Vagina (tissue), 2 donors: ENCODE measurements at regions not wholly inside any gene's neighbourhood (a gene's known extent, or its start where the extent isn't known, plus 50 kb on each side); places are given as distances from the start of the nearest gene placed in this dataset.

ENCODE experiments used
- DNase-seq, 2 donors: peaks; one replicate each; pipeline ENCODE4 v3.0.0-alpha.2; 2017; ENCODE audit errors: extremely low spot score in 2 of 2
- H3K27ac ChIP-seq: fragments of 200-600 bp; sonication (generic); one replicate; pipeline ENCODE4 v1.5.1; 2019
- H3K27me3 ChIP-seq: fragments of 200-600 bp; sonication (generic); one replicate; pipeline ENCODE4 v1.5.1; 2019
- H3K36me3 ChIP-seq, 2 donors: fragments of 200-600 bp; sonication (generic); one replicate each; pipeline ENCODE4 v1.5.1; 2017 to 2019
- H3K4me1 ChIP-seq: fragments of 200-600 bp; sonication (generic); one replicate; pipeline ENCODE4 v1.5.1; 2019
- H3K4me3 ChIP-seq, 2 donors: fragments of 200-600 bp; sonication (generic); 1 replicate in 1 of 2; 2 replicates in 1 of 2; pipeline ENCODE4 v1.5.1; 2016 to 2019
- H3K9me3 ChIP-seq: fragments of 200-600 bp; sonication (generic); one replicate; pipeline ENCODE4 v1.5.1; 2019
- CTCF ChIP-seq, 3 experiments: fragments of 450-650 bp in 2 of 3; fragments of 200-600 bp in 1 of 3; sonication (generic) in 1 of 3; IDR thresholded peaks; one replicate each; pipeline ENCODE4 v1.5.1; 2017 to 2019; ENCODE audit warnings: antibody characterized with exemption in 3 of 3, mild to moderate bottlenecking in 2 of 3, moderate library complexity in 2 of 3
- POLR2A ChIP-seq, 2 donors: fragments of 450-650 bp; IDR thresholded peaks; one replicate each; pipeline ENCODE4 v1.6.1; 2017; ENCODE audit warnings: antibody characterized with exemption in 2 of 2, mild to moderate bottlenecking in 2 of 2, moderate library complexity in 2 of 2
- POLR2AphosphoS5 ChIP-seq, 2 donors: sonication (generic); formaldehyde crosslinking; IDR thresholded peaks; one replicate each; pipeline ENCODE4 v1.9.0; 2017; ENCODE audit warnings: antibody characterized with exemption in 2 of 2, mild to moderate bottlenecking in 2 of 2, low read depth in 1 of 2; ENCODE audit not compliant: insufficient read depth in 1 of 2
- intact Hi-C: fragments of 100-400 bp; cut with DNase I; formaldehyde crosslinking; loops from one replicate; pipeline ENCODE4 v1.15.1; 2023

- H3K27me3 ChIP-seq: no peaks in the 10 kb centered on the region
- H3K27ac ChIP-seq: no peak overlapping the region
- H3K4me1 ChIP-seq: no peaks in the 10 kb centered on the region
- H3K4me3 ChIP-seq: no peak overlapping the region
- no peaks in the 10 kb centered on the region for H3K9me3 ChIP-seq
- TF ChIP-seq POLR2A (IDR thresholded peaks at IDR 0.05) (no peak), CTCF (IDR thresholded peaks at IDR 0.05) (no peak), POLR2AphosphoS5 (IDR thresholded peaks at IDR 0.05; ENCODE audit: insufficient read depth in 1 of 2, low read depth in 1 of 2) (no peak)
- DNase-seq: no peak
- H3K36me3 ChIP-seq: no peaks in the 10 kb centered on the region
- intact Hi-C loops: no loop called here
These were observed 724.3 kb upstream of the CXADR start for GRCh38 chr21:16788584-16788983.

GRCh38 chr21:16789636-16790035 is 723.2 kb upstream of the CXADR start:
- Histone ChIP-seq H3K27ac (no peak overlapping the region), H3K4me1 (no peaks in the 10 kb centered on the region), H3K4me3 (no peak overlapping the region), H3K9me3 (no peaks in the 10 kb centered on the region), H3K36me3 (no peaks in the 10 kb centered on the region), H3K27me3 (no peaks in the 10 kb centered on the region)
- no peak for DNase-seq
- TF ChIP-seq POLR2AphosphoS5 (IDR thresholded peaks at IDR 0.05; ENCODE audit: insufficient read depth in 1 of 2, low read depth in 1 of 2): no peak
- TF ChIP-seq CTCF (IDR thresholded peaks at IDR 0.05): no peak
- TF ChIP-seq POLR2A (IDR thresholded peaks at IDR 0.05): no peak
- intact Hi-C loops: no loop called here

- DNase-seq: no peak
- no peaks in the 10 kb centered on the region for H3K27me3 ChIP-seq
- H3K4me1 ChIP-seq: no peaks in the 10 kb centered on the region
- H3K36me3 ChIP-seq: no peaks in the 10 kb centered on the region
- no peak overlapping the region for H3K4me3 ChIP-seq
- no peak for TF ChIP-seq POLR2AphosphoS5 (IDR thresholded peaks at IDR 0.05; ENCODE audit: insufficient read depth in 1 of 2, low read depth in 1 of 2)
- TF ChIP-seq CTCF (IDR thresholded peaks at IDR 0.05): no peak
- no peak for TF ChIP-seq POLR2A (IDR thresholded peaks at IDR 0.05)
- intact Hi-C loops: no loop called here
- no peaks in the 10 kb centered on the region for H3K9me3 ChIP-seq
- no peak overlapping the region for H3K27ac ChIP-seq
These were observed 720.7 kb upstream of the CXADR start for GRCh38 chr21:16792101-16792500.

- DNase-seq: no peak
- intact Hi-C loops: no loop called here
- no peak for TF ChIP-seq POLR2AphosphoS5 (IDR thresholded peaks at IDR 0.05; ENCODE audit: insufficient read depth in 1 of 2, low read depth in 1 of 2)
- no peak for TF ChIP-seq CTCF (IDR thresholded peaks at IDR 0.05)
- TF ChIP-seq POLR2A (IDR thresholded peaks at IDR 0.05): no peak
- Histone ChIP-seq H3K4me1 (no peaks in the 10 kb centered on the region), H3K9me3 (no peaks in the 10 kb centered on the region), H3K4me3 (no peak overlapping the region), H3K27me3 (no peaks in the 10 kb centered on the region), H3K36me3 (no peaks in the 10 kb centered on the region), H3K27ac (no peak overlapping the region)
These were observed 717.9 kb upstream of the CXADR start for GRCh38 chr21:16794950-16795349.

- H3K36me3 ChIP-seq: no peaks in the 10 kb centered on the region
- no peak overlapping the region for H3K4me3 ChIP-seq
- intact Hi-C loops: no loop called here
- no peaks in the 10 kb centered on the region for H3K4me1 ChIP-seq
- TF ChIP-seq CTCF (IDR thresholded peaks at IDR 0.05): no peak
- TF ChIP-seq POLR2A (IDR thresholded peaks at IDR 0.05): no peak
- TF ChIP-seq POLR2AphosphoS5 (IDR thresholded peaks at IDR 0.05; ENCODE audit: insufficient read depth in 1 of 2, low read depth in 1 of 2): no peak
- H3K27me3 ChIP-seq: no peaks in the 10 kb centered on the region
- H3K9me3 ChIP-seq: no peaks in the 10 kb centered on the region
- no peak overlapping the region for H3K27ac ChIP-seq
- DNase-seq: no peak
These were observed 716.1 kb upstream of the CXADR start for GRCh38 chr21:16796776-16797175.
